Hepatocyte (in vitro differentiated cells): ENCODE measurements at regions not wholly inside any gene's neighbourhood (a gene's known extent, or its start where the extent isn't known, plus 50 kb on each side); places are given as distances from the start of the nearest gene placed in this dataset.

Experiments used
- CTCF ChIP-seq: fragments of 200-600 bp; sonication (generic); IDR thresholded peaks from 2 replicates; pipeline ENCODE4 v1.5.1; 2016; ENCODE audit warnings: antibody characterized with exemption, mild to moderate bottlenecking; ENCODE audit not compliant: poor library complexity
- EZH2 ChIP-seq: fragments of 200-600 bp; sonication (generic); IDR thresholded peaks from 2 replicates; pipeline ENCODE4 v1.6.1; 2016; ENCODE audit warnings: antibody characterized with exemption, mild to moderate bottlenecking, borderline replicate concordance
- EZH2phosphoT487 ChIP-seq: fragments of 200-600 bp; sonication (generic); IDR thresholded peaks from one replicate; pipeline ENCODE4 v1.6.1; 2018; ENCODE audit warnings: antibody characterized with exemption, mild to moderate bottlenecking, low read depth, moderate library complexity; ENCODE audit not compliant: unreplicated experiment, severe bottlenecking

DNA sequence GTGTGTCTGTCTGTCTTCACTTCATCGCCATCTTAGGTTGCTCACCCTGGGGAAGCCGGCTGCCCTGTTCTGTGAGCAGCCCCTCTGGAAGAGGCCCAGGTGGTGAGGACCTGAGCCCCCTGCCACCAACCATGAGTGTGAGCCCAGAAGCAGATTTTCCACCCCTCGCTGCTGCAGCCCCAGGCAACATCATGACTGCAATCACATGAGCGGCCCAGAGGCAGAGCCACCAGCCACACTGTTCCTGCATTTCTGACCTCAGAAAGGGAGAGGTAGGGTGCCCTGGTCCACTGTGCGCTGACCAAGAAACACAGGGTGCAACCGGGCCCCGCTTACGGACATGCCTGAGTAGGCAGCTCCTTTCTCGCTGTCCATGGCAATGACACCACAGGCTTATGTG lies 92.3 kb upstream of the IQSEC1 start:
- no peak for TF ChIP-seq CTCF
- no peak for TF ChIP-seq EZH2phosphoT487
- TF ChIP-seq EZH2: no peak
